K562 (cell line): ENCODE measurements at regions not wholly inside any gene's neighbourhood (a gene's known extent, or its start where the extent isn't known, plus 50 kb on each side); places are given as distances from the start of the nearest gene placed in this dataset.

Source experiments
- ATAC-seq: fragments of 200-7000 bp; cut with Tn5 transposase; 3 replicates; pipeline ENCODE4 v1.9.1; 2020; ENCODE audit warnings: moderate library complexity
- BruUV-seq: library from RNA; stranded (reverse); fragments of 400-500 nt; replicated peaks from 2 replicates; lab custom pipeline; 2021; lab: Mats Ljungman, UMichigan
- CTCF ChIA-PET: fragments of 300-600 bp; formaldehyde crosslinking; extraction: SDS; loops from one replicate; lab custom pipeline; 2021; ENCODE audit warnings: low intra/inter-chr PET ratio; lab: Yijun Ruan, JAX
- POLR2A ChIA-PET: fragments of 300-600, 350-650 bp; sonication (Branson Sonifier 250); formaldehyde crosslinking; extraction: SDS; loops from one replicate; lab custom pipeline; 2021; ENCODE audit warnings: antibody characterized with exemption, inconsistent platforms; lab: Yijun Ruan, JAX
- DNase-seq, 4 experiments: peaks; one replicate each; pipeline versions ENCODE4 v3.0.0 to v3.0.0-alpha.2; 2011 to 2018; ENCODE audit warnings: low spot score in 3 of 4, mixed read lengths in 3 of 4; ENCODE audit errors: extremely low read depth in 1 of 4
- FAIRE-seq: peaks from 2 replicates; lab custom pipeline; 2011; peaks lifted over from hg19 to GRCh38; lab: Jason Lieb, UNC
- H2AFZ ChIP-seq: 2 replicates; pipeline ENCODE4 v1.6.0; 2011; ENCODE audit warnings: low read depth, low read length, control low read depth, inconsistent platforms
- H3K27ac ChIP-seq: fragments of 200-600 bp; 3 replicates; pipeline ENCODE4 v1.8.0; 2011; ENCODE audit warnings: low read depth, mild to moderate bottlenecking, control low read depth, inconsistent platforms, low read length, moderate library complexity, mixed read lengths; ENCODE audit errors: extremely low read depth
- H3K27me3 ChIP-seq, 2 experiments: fragments of 300-600 bp in 1 of 2; 2 replicates in 1 of 2; 3 replicates in 1 of 2; pipeline versions ENCODE4 v1.6.0 to v1.8.0; 2011; ENCODE audit warnings: inconsistent platforms in 2 of 2, low read length in 2 of 2, mild to moderate bottlenecking in 1 of 2, mixed read lengths in 1 of 2, moderate library complexity in 1 of 2; ENCODE audit not compliant: control insufficient read depth in 2 of 2, insufficient read depth in 2 of 2
- H3K36me3 ChIP-seq: fragments of 300-600 bp; 3 replicates; pipeline ENCODE4 v1.8.0; 2011; ENCODE audit warnings: mild to moderate bottlenecking, low read length, inconsistent platforms; ENCODE audit not compliant: control insufficient read depth, insufficient read depth
- H3K4me1 ChIP-seq, 2 experiments: fragments of 200-600 bp in 1 of 2; replicated peaks in 1 of 2; 2 replicates in 1 of 2; 3 replicates in 1 of 2; pipeline versions ENCODE4 v1.5.1 to v1.8.0; 2011; ENCODE audit warnings: inconsistent platforms in 2 of 2, low read length in 2 of 2, mild to moderate bottlenecking in 1 of 2, mixed read lengths in 1 of 2, moderate library complexity in 1 of 2; ENCODE audit not compliant: control insufficient read depth in 2 of 2, insufficient read depth in 2 of 2
- H3K4me2 ChIP-seq: 2 replicates; pipeline ENCODE4 v1.6.1; 2011; ENCODE audit warnings: low read length, control low read depth, inconsistent platforms, mixed read lengths; ENCODE audit not compliant: insufficient read depth
- H3K4me3 ChIP-seq: fragments of 200-600 bp; sonication (generic), shearing (Covaris generic); 2 replicates; pipeline ENCODE4 v1.5.1; 2016; ENCODE audit warnings: control low read depth, inconsistent platforms
- H3K79me2 ChIP-seq: fragments of 200-600 bp; 3 replicates; pipeline ENCODE4 v1.8.0; 2011; ENCODE audit warnings: low read length, inconsistent platforms; ENCODE audit not compliant: control insufficient read depth, insufficient read depth
- H3K9ac ChIP-seq, 2 experiments: 2 replicates each; pipeline versions ENCODE4 v1.6.0 to v1.6.1; 2011; ENCODE audit warnings: low read depth in 2 of 2, low read length in 2 of 2, control low read depth in 1 of 2, inconsistent platforms in 1 of 2, mild to moderate bottlenecking in 1 of 2, mixed read lengths in 1 of 2; ENCODE audit not compliant: insufficient read depth in 1 of 2
- H3K9me1 ChIP-seq: one replicate; pipeline ENCODE4 v1.6.0; 2011; ENCODE audit warnings: inconsistent platforms, mild to moderate bottlenecking, low read length, moderate library complexity; ENCODE audit not compliant: control insufficient read depth, insufficient read depth
- H3K9me3 ChIP-seq: replicated peaks from 2 replicates; pipeline ENCODE4 v1.5.1; 2011; ENCODE audit warnings: low read depth, low read length, inconsistent platforms; ENCODE audit not compliant: control insufficient read depth, insufficient read depth
- H4K20me1 ChIP-seq: replicated peaks from 2 replicates; pipeline ENCODE4 v1.6.1; 2011; ENCODE audit warnings: low read length, inconsistent platforms, mixed read lengths; ENCODE audit not compliant: control insufficient read depth, insufficient read depth
- NKRF ChIP-seq: fragments of 450-650 bp; IDR thresholded peaks from 2 replicates; pipeline ENCODE4 v1.6.1; 2016; ENCODE audit warnings: borderline replicate concordance
- RFX7 ChIP-seq: fragments of 250-450 bp; sonication (Bioruptor Pico); IDR thresholded peaks from 2 replicates; pipeline ENCODE4 v1.5.1; 2021; ENCODE audit warnings: mild to moderate bottlenecking
- RNF219 ChIP-seq: fragments of 250-450 bp; sonication (Bioruptor Pico); IDR thresholded peaks from 2 replicates; pipeline ENCODE4 v1.5.0; 2022; ENCODE audit warnings: mild to moderate bottlenecking
- SIN3A ChIP-seq, 2 experiments: fragments of 150-350 bp in 1 of 2; IDR thresholded peaks; 2 replicates each; pipeline ENCODE4 v1.6.1; 2011 to 2016; ENCODE audit warnings: borderline replicate concordance in 2 of 2, low read depth in 2 of 2, low read length in 2 of 2, mild to moderate bottlenecking in 2 of 2, moderate library complexity in 2 of 2; ENCODE audit not compliant: control insufficient read depth in 1 of 2
- ZBTB49 ChIP-seq: sonication (generic); formaldehyde crosslinking; IDR thresholded peaks from 2 replicates; pipeline ENCODE4 v1.8.0; 2022; ENCODE audit warnings: missing genetic modification reagents, mild to moderate bottlenecking, borderline replicate concordance
- ZC3H4 ChIP-seq: sonication (generic); formaldehyde crosslinking; IDR thresholded peaks from 2 replicates; pipeline ENCODE4 v1.9.0; 2021; ENCODE audit warnings: missing genetic modification reagents, borderline replicate concordance
- WGBS: fragments of 100-300 bp; shearing (Covaris generic); methylation state at CpG from one replicate; pipeline ENCODE4 v1.1.6; 2016; ENCODE audit warnings: low coverage, mixed read lengths; ENCODE audit not compliant: insufficient coverage; ENCODE audit errors: missing lambda C conversion rate; 5-methylcytosine and 5-hydroxymethylcytosine counted together
- in situ Hi-C: fragments of 300-500 bp; cut with MboI; formaldehyde crosslinking; loops from 4 replicates; pipeline ENCODE4 v1.15.0; 2018; ENCODE audit warnings: inconsistent platforms, mixed read lengths
- intact Hi-C: fragments of 100-400 bp; cut with micrococcal nuclease; formaldehyde crosslinking; loops from 2 replicates; pipeline ENCODE4 v1.14.2; 2022

- ChIA-PET CTCF (no interaction called here), POLR2A (no interaction called here)
- in situ Hi-C loops: no loop called here
- H2AFZ ChIP-seq: no peak overlapping the region
- H3K27me3 ChIP-seq: no peaks in the 10 kb centered on the region
- H3K4me2 ChIP-seq: no peak overlapping the region
- intact Hi-C loops: no loop called here
- no peak overlapping the region for H3K9ac ChIP-seq
- DNase-seq (no peak), ATAC-seq (no peak), FAIRE-seq (no peak)
- no TSS peak for BruUV-seq
- H3K36me3 ChIP-seq: no peaks in the 10 kb centered on the region
- no peaks in the 10 kb centered on the region for H3K9me1 ChIP-seq
- no peak overlapping the region for H3K4me3 ChIP-seq
- TF ChIP-seq RFX7 (CRISPR knock-in tag) (no peak), RNF219 (CRISPR knock-in tag) (no peak)
- WGBS: 3% methylated on average over 2 of the region's 2 CpGs
- H3K4me1 ChIP-seq: no peaks in the 10 kb centered on the region
- H3K79me2 ChIP-seq: no peaks in the 10 kb centered on the region
- H3K27ac ChIP-seq: no peak overlapping the region
- no peaks in the 10 kb centered on the region for H4K20me1 ChIP-seq
- H3K9me3 ChIP-seq: no peaks in the 10 kb centered on the region
These were observed 339.8 kb upstream of the EPHA7 start for GRCh38 chr6:93759190-93759589.

- ChIA-PET CTCF (no interaction called here), POLR2A (no interaction called here)
- H2AFZ ChIP-seq: no peak overlapping the region
- TF ChIP-seq SIN3A (IDR thresholded peaks at IDR 0.05; ENCODE audit: borderline replicate concordance in 2 of 2, control insufficient read depth in 1 of 2, low read depth in 2 of 2, low read length in 2 of 2) (no peak), ZBTB49 (CRISPR knock-in tag) (no peak), NKRF (no peak), ZC3H4 (CRISPR knock-in tag) (no peak)
- H3K27ac ChIP-seq: no peak overlapping the region
- intact Hi-C loops (no loop called here), in situ Hi-C loops (no loop called here)
- no peak overlapping the region for H3K9ac ChIP-seq
- 0 out of 2 replicates have a peak, but pooled peaks cover 2% of the 10 kb centered on the region for H3K9me3 ChIP-seq
- no peak overlapping the region for H3K4me2 ChIP-seq
- no peak for ATAC-seq
- no TSS peak for BruUV-seq
- H3K9me1 ChIP-seq: no peaks in the 10 kb centered on the region
- H3K36me3 ChIP-seq: no peaks in the 10 kb centered on the region
- H4K20me1 ChIP-seq: no peaks in the 10 kb centered on the region
- no peaks in the 10 kb centered on the region for H3K27me3 ChIP-seq
- 0% methylated on average over 2 of the region's 2 CpGs for WGBS
- no peak for DNase-seq
- H3K4me3 ChIP-seq: no peak overlapping the region
- H3K4me1 ChIP-seq: no peaks in the 10 kb centered on the region
- no peaks in the 10 kb centered on the region for H3K79me2 ChIP-seq
- no peak for FAIRE-seq
These were observed 332.6 kb upstream of the EPHA7 start for GRCh38 chr6:93751969-93752368.
